ENCODE measurements at regions not wholly inside any gene's neighbourhood (a gene's known extent, or its start where the extent isn't known, plus 50 kb on each side); places are given as distances from the start of the nearest gene placed in this dataset.

GRCh38 chr15:39494462-39494861 lies 86.4 kb upstream of the THBS1 start:
- DNase-seq: no peak
- H3K4me1 Mint-ChIP-seq: no peaks in the 10 kb centered on the region
- H3K27me3 Mint-ChIP-seq: peaks cover 0 to 6% of the 10 kb centered on the region in 2 donors
- H3K9me3 Mint-ChIP-seq: no peaks in the 10 kb centered on the region
- H3K27ac Mint-ChIP-seq: no peak overlapping the region
- ATAC-seq (replicated peaks): no peak
- no peaks in the 10 kb centered on the region for H3K36me3 Mint-ChIP-seq
- no peak overlapping the region for H3K4me3 Mint-ChIP-seq

GRCh38 chr15:39495871-39496840 lies 84.7 kb upstream of the THBS1 start:
- H3K27ac Mint-ChIP-seq: no peak overlapping the region
- no peaks in the 10 kb centered on the region for H3K9me3 Mint-ChIP-seq
- H3K4me3 Mint-ChIP-seq: no peak overlapping the region
- DNase-seq (no peak), ATAC-seq (replicated peaks) (no peak)
- no peaks in the 10 kb centered on the region for H3K4me1 Mint-ChIP-seq
- no peaks in the 10 kb centered on the region for H3K36me3 Mint-ChIP-seq
- H3K27me3 Mint-ChIP-seq: peaks cover 0 to 6% of the 10 kb centered on the region in 2 donors

GRCh38 chr15:39497016-39497758 lies 83.7 kb upstream of the THBS1 start:
- Mint-ChIP-seq H3K9me3 (no peaks in the 10 kb centered on the region), H3K27me3 (peaks cover 3 to 6% of the 10 kb centered on the region in 2 donors), H3K4me3 (no peak overlapping the region), H3K27ac (no peak overlapping the region), H3K36me3 (no peaks in the 10 kb centered on the region), H3K4me1 (no peaks in the 10 kb centered on the region)
- ATAC-seq (replicated peaks): no peak
- no peak for DNase-seq

GRCh38 chr15:39497759-39498565 lies 82.9 kb upstream of the THBS1 start:
- H3K27ac Mint-ChIP-seq: no peak overlapping the region
- no peak for ATAC-seq (replicated peaks)
- peaks cover 3 to 6% of the 10 kb centered on the region in 2 donors for H3K27me3 Mint-ChIP-seq

GRCh38 chr15:39498629-39499028 lies 82.2 kb upstream of the THBS1 start:
- no peak for ATAC-seq (replicated peaks)
- no peak for DNase-seq
- no peak overlapping the region for H3K4me3 Mint-ChIP-seq
- no peak overlapping the region for H3K27ac Mint-ChIP-seq
- no peaks in the 10 kb centered on the region for H3K9me3 Mint-ChIP-seq
- H3K4me1 Mint-ChIP-seq: no peaks in the 10 kb centered on the region
- H3K27me3 Mint-ChIP-seq: peaks cover 3 to 6% of the 10 kb centered on the region in 2 donors
- no peaks in the 10 kb centered on the region for H3K36me3 Mint-ChIP-seq

More at GRCh38 chr15:39497759-39498565, 82.9 kb upstream of the THBS1 start:
- Mint-ChIP-seq H3K4me3 (no peak overlapping the region), H3K4me1 (no peaks in the 10 kb centered on the region), H3K36me3 (no peaks in the 10 kb centered on the region), H3K9me3 (no peaks in the 10 kb centered on the region)
- no peak for DNase-seq

GRCh38 chr15:39499042-39499441 lies 81.8 kb upstream of the THBS1 start:
- ATAC-seq (replicated peaks): no peak

GRCh38 chr15:39499681-39500080 lies 81.2 kb upstream of the THBS1 start:
- ATAC-seq (replicated peaks) (no peak), DNase-seq (no peak)
- Mint-ChIP-seq H3K36me3 (no peaks in the 10 kb centered on the region), H3K4me3 (no peak overlapping the region), H3K27me3 (peaks cover 3 to 6% of the 10 kb centered on the region in 2 donors), H3K27ac (no peak overlapping the region), H3K9me3 (no peaks in the 10 kb centered on the region), H3K4me1 (no peaks in the 10 kb centered on the region)

More at GRCh38 chr15:39499042-39499441, 81.8 kb upstream of the THBS1 start:
- no peaks in the 10 kb centered on the region for H3K4me1 Mint-ChIP-seq
- no peak overlapping the region for H3K4me3 Mint-ChIP-seq
- H3K36me3 Mint-ChIP-seq: no peaks in the 10 kb centered on the region
- DNase-seq: no peak
- peaks cover 3 to 6% of the 10 kb centered on the region in 2 donors for H3K27me3 Mint-ChIP-seq
- no peaks in the 10 kb centered on the region for H3K9me3 Mint-ChIP-seq
- H3K27ac Mint-ChIP-seq: no peak overlapping the region

GRCh38 chr15:39501366-39502081 lies 79.4 kb upstream of the THBS1 start:
- Mint-ChIP-seq H3K27ac (no peak overlapping the region), H3K4me1 (no peaks in the 10 kb centered on the region), H3K27me3 (peaks cover 0 to 6% of the 10 kb centered on the region in 2 donors), H3K9me3 (no peaks in the 10 kb centered on the region), H3K36me3 (no peaks in the 10 kb centered on the region), H3K4me3 (no peak overlapping the region)
- DNase-seq: no peak
- ATAC-seq (replicated peaks): no peak

GRCh38 chr15:39502082-39502447 lies 78.8 kb upstream of the THBS1 start:
- Mint-ChIP-seq H3K27me3 (peaks cover 0 to 7% of the 10 kb centered on the region in 2 donors), H3K27ac (no peak overlapping the region), H3K9me3 (no peaks in the 10 kb centered on the region), H3K36me3 (no peaks in the 10 kb centered on the region), H3K4me3 (no peak overlapping the region), H3K4me1 (no peaks in the 10 kb centered on the region)
- no peak for ATAC-seq (replicated peaks)
- DNase-seq: no peak

- DNase-seq (no peak), ATAC-seq (replicated peaks) (no peak)
- H3K4me1 Mint-ChIP-seq: no peaks in the 10 kb centered on the region
- H3K27me3 Mint-ChIP-seq: peaks cover 0 to 7% of the 10 kb centered on the region in 2 donors
- H3K4me3 Mint-ChIP-seq: no peak overlapping the region
- H3K36me3 Mint-ChIP-seq: no peaks in the 10 kb centered on the region
- H3K9me3 Mint-ChIP-seq: no peaks in the 10 kb centered on the region
- H3K27ac Mint-ChIP-seq: no peak overlapping the region
Measured at GRCh38 chr15:39502611-39503195, 78.2 kb upstream of the THBS1 start.

- H3K9me3 Mint-ChIP-seq: no peaks in the 10 kb centered on the region
- H3K36me3 Mint-ChIP-seq: no peaks in the 10 kb centered on the region
- no peaks in the 10 kb centered on the region for H3K4me1 Mint-ChIP-seq
- no peak overlapping the region for H3K27ac Mint-ChIP-seq
- no peak for DNase-seq
- H3K27me3 Mint-ChIP-seq: peaks cover 0 to 9% of the 10 kb centered on the region in 2 donors
- H3K4me3 Mint-ChIP-seq: no peak overlapping the region
- ATAC-seq (replicated peaks): no peak
Measured at GRCh38 chr15:39503526-39503925, 77.4 kb upstream of the THBS1 start.

- DNase-seq (no peak), ATAC-seq (replicated peaks) (no peak)
- Mint-ChIP-seq H3K4me3 (no peak overlapping the region), H3K4me1 (no peaks in the 10 kb centered on the region), H3K27me3 (peaks cover 0 to 12% of the 10 kb centered on the region in 2 donors), H3K27ac (no peak overlapping the region), H3K9me3 (no peaks in the 10 kb centered on the region), H3K36me3 (no peaks in the 10 kb centered on the region)
Measured at GRCh38 chr15:39504808-39505207, 76.1 kb upstream of the THBS1 start.

GRCh38 chr15:39506146-39506545 lies 74.7 kb upstream of the THBS1 start:
- Mint-ChIP-seq H3K27me3 (peaks cover 5 to 16% of the 10 kb centered on the region in 2 donors), H3K36me3 (no peaks in the 10 kb centered on the region), H3K9me3 (peaks cover 0 to 2% of the 10 kb centered on the region in 2 donors), H3K4me1 (no peaks in the 10 kb centered on the region), H3K27ac (no peak overlapping the region), H3K4me3 (no peak overlapping the region)
- no peak for ATAC-seq (replicated peaks)
- no peak for DNase-seq

All from stimulated activated naive B cell treated with anti-CD40 and anti-IgM and Interleukin-4, amounts not matched to agents 10 μg/mL and 1 μg/mL and 100 μg/mL, for 72 hours (primary cell).